GM12872 (cell line): ENCODE measurements at regions not wholly inside any gene's neighbourhood (a gene's known extent, or its start where the extent isn't known, plus 50 kb on each side); places are given as distances from the start of the nearest gene placed in this dataset.
A peak's percentile ranks its signal among the peaks of the same experiment; 100 is the strongest.

ENCODE experiments used
- CTCF ChIP-seq: IDR thresholded peaks from 3 replicates; pipeline ENCODE4 v1.5.1; 2011; ENCODE audit warnings: low read depth, mild to moderate bottlenecking, low read length, moderate library complexity; ENCODE audit not compliant: insufficient read depth

- no peak for TF ChIP-seq CTCF
Measured at GRCh38 chr6:96304997-96305396, 216.6 kb upstream of the UFL1 start.

GRCh38 chr6:96330884-96331283 lies 190.7 kb upstream of the UFL1 start:
- TF ChIP-seq CTCF = no peak

GRCh38 chr6:96340164-96340563 lies 181.4 kb upstream of the UFL1 start:
- TF ChIP-seq CTCF = no peak

- no peak for TF ChIP-seq CTCF
Measured at GRCh38 chr6:96345501-96345900, 176.1 kb upstream of the UFL1 start.

GRCh38 chr6:96381246-96381645 lies 140.4 kb upstream of the UFL1 start:
- TF ChIP-seq CTCF = no peak

- no peak for TF ChIP-seq CTCF
Measured at GRCh38 chr6:96391776-96392360, 129.7 kb upstream of the UFL1 start.

GRCh38 chr6:96394727-96395126 lies 126.9 kb upstream of the UFL1 start:
- TF ChIP-seq CTCF = peak; percentile 38; the same call in 2 of the 3 replicates
